ENCODE measurements at regions not wholly inside any gene's neighbourhood (a gene's known extent, or its start where the extent isn't known, plus 50 kb on each side); places are given as distances from the start of the nearest gene placed in this dataset.

DNA sequence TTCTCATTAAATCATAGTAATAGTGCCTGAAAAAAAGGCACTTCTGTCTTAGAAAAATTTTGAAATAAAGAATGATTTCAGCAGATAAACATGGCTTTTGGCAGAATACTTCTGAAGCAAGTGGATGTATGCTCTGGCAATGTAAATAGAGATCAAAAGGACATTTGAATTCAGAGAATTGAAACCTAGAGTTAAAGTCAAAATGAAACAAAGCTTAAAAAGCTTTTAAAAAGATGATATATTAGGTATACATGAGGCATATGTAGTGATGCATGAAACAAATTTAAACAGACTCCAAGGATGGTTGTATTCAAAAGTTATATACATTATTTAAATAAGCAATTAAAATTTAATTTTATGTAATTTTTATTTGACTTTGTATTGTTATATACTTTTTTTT, 1344.5 kb upstream of the TMEFF2 start:
- POLR2A ChIA-PET = no interaction called here
- no peak for TF ChIP-seq ZBTB48 (tag by site-specific recombination; IDR thresholded peaks at IDR 0.05)
- no peak for TF ChIP-seq MYNN (tag by site-specific recombination; IDR thresholded peaks at IDR 0.05; ENCODE audit: borderline replicate concordance)
- no peak for TF ChIP-seq ZNF501 (tag by site-specific recombination; IDR thresholded peaks at IDR 0.05)
- TF ChIP-seq, protein P1, sequence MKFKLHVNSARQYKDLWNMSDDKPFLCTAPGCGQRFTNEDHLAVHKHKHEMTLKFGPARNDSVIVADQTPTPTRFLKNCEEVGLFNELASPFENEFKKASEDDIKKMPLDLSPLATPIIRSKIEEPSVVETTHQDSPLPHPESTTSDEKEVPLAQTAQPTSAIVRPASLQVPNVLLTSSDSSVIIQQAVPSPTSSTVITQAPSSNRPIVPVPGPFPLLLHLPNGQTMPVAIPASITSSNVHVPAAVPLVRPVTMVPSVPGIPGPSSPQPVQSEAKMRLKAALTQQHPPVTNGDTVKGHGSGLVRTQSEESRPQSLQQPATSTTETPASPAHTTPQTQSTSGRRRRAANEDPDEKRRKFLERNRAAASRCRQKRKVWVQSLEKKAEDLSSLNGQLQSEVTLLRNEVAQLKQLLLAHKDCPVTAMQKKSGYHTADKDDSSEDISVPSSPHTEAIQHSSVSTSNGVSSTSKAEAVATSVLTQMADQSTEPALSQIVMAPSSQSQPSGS (tag by site-specific recombination; IDR thresholded peaks at IDR 0.05; ENCODE audit: low read depth) = no peak
- no peak for TF ChIP-seq ZNF37A (tag by site-specific recombination; IDR thresholded peaks at IDR 0.05)
- no peak for TF ChIP-seq ZNF23 (tag by site-specific recombination; IDR thresholded peaks at IDR 0.05; ENCODE audit: borderline replicate concordance)
- TF ChIP-seq ZBTB26 (tag by site-specific recombination; optimal IDR thresholded peaks at IDR 0.05) = no peak
- TF ChIP-seq GLI2 (tag by site-specific recombination; IDR thresholded peaks at IDR 0.05; ENCODE audit: borderline replicate concordance, low read depth) = no peak
- TF ChIP-seq, protein P2, sequence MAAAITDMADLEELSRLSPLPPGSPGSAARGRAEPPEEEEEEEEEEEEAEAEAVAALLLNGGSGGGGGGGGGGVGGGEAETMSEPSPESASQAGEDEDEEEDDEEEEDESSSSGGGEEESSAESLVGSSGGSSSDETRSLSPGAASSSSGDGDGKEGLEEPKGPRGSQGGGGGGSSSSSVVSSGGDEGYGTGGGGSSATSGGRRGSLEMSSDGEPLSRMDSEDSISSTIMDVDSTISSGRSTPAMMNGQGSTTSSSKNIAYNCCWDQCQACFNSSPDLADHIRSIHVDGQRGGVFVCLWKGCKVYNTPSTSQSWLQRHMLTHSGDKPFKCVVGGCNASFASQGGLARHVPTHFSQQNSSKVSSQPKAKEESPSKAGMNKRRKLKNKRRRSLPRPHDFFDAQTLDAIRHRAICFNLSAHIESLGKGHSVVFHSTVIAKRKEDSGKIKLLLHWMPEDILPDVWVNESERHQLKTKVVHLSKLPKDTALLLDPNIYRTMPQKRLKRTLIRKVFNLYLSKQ (tag by site-specific recombination; IDR thresholded peaks at IDR 0.05; ENCODE audit: borderline replicate concordance) = no peak
- TF ChIP-seq IKZF3 (tag by site-specific recombination; IDR thresholded peaks at IDR 0.05) = no peak
- TF ChIP-seq ZNF114 (tag by site-specific recombination; IDR thresholded peaks at IDR 0.05) = no peak
- no peak for TF ChIP-seq ZIC2 (tag by site-specific recombination; IDR thresholded peaks at IDR 0.05)
- TF ChIP-seq ZNF362 (tag by site-specific recombination; IDR thresholded peaks at IDR 0.05) = no peak
- TF ChIP-seq HOXA7 (CRISPR knock-in tag; IDR thresholded peaks at IDR 0.05; ENCODE audit: borderline replicate concordance) = no peak
- no peak for TF ChIP-seq ZNF26 (tag by site-specific recombination; IDR thresholded peaks at IDR 0.05)
- TF ChIP-seq ZNF169 (tag by site-specific recombination; IDR thresholded peaks at IDR 0.05) = no peak
- no peak for TF ChIP-seq ZNF658 (tag by site-specific recombination; IDR thresholded peaks at IDR 0.05)
- TF ChIP-seq ZNF596 (tag by site-specific recombination; IDR thresholded peaks at IDR 0.05) = no peak
- TF ChIP-seq ZNF354C (tag by site-specific recombination; IDR thresholded peaks at IDR 0.05; ENCODE audit: borderline replicate concordance, low read depth) = no peak
- CTCF ChIA-PET = no interaction called here

GRCh38 chr2:193538061-193538460, 1343.3 kb upstream of the TMEFF2 start:
- Histone ChIP-seq H3K4me3 (ENCODE audit: low read depth, low read length) (no peak overlapping the region), H3K27ac (ENCODE audit: extremely low read depth, low read depth, low read length) (no peak overlapping the region), H3K36me3 (ENCODE audit: control insufficient read depth in 2 of 2, insufficient read depth in 1 of 2, low read length in 2 of 2) (no peaks in the 10 kb centered on the region), H3K9me3 (ENCODE audit: control insufficient read depth, insufficient read depth, low read depth, low read length) (no peaks in the 10 kb centered on the region), H3K4me1 (ENCODE audit: control insufficient read depth, insufficient read depth, low read length) (no peaks in the 10 kb centered on the region)
- POLR2A ChIA-PET = no interaction called here
- CTCF ChIA-PET = no interaction called here
- TF ChIP-seq ZNF10 (tag by site-specific recombination; IDR thresholded peaks at IDR 0.05) (no peak), ELK4 (IDR thresholded peaks at IDR 0.05; ENCODE audit: borderline replicate concordance, low read depth, low read length) (no peak), ZNF585B (tag by site-specific recombination; IDR thresholded peaks at IDR 0.05) (no peak), ZBTB48 (tag by site-specific recombination; IDR thresholded peaks at IDR 0.05) (no peak), ZNF2 (tag by site-specific recombination; IDR thresholded peaks at IDR 0.05) (no peak), ZNF23 (tag by site-specific recombination; IDR thresholded peaks at IDR 0.05; ENCODE audit: borderline replicate concordance) (no peak), ZNF184 (tag by site-specific recombination; IDR thresholded peaks at IDR 0.05) (no peak), ZNF701 (tag by site-specific recombination; IDR thresholded peaks at IDR 0.05) (no peak), ZBTB44 (tag by site-specific recombination; IDR thresholded peaks at IDR 0.05) (no peak), ZNF391 (tag by site-specific recombination; IDR thresholded peaks at IDR 0.05; ENCODE audit: borderline replicate concordance, low read depth) (no peak)

More for the DNA sequence above, 1344.5 kb upstream of the TMEFF2 start:
- Histone ChIP-seq H3K27ac (ENCODE audit: extremely low read depth, low read depth, low read length) (no peak overlapping the region), H3K4me3 (ENCODE audit: low read depth, low read length) (no peak overlapping the region), H3K9me3 (ENCODE audit: control insufficient read depth, insufficient read depth, low read depth, low read length) (no peaks in the 10 kb centered on the region), H3K4me1 (ENCODE audit: control insufficient read depth, insufficient read depth, low read length) (no peaks in the 10 kb centered on the region), H3K36me3 (ENCODE audit: control insufficient read depth in 2 of 2, insufficient read depth in 1 of 2, low read length in 2 of 2) (no peaks in the 10 kb centered on the region)
